ENCODE measurements at regions not wholly inside any gene's neighbourhood (a gene's known extent, or its start where the extent isn't known, plus 50 kb on each side); places are given as distances from the start of the nearest gene placed in this dataset.

GRCh38 chr5:107126341-107126740 is 544.4 kb downstream of the EFNA5 start:
- no peak overlapping the region for H3K4me3 ChIP-seq (ENCODE audit: low read depth, low read length)
- H3K36me3 ChIP-seq (ENCODE audit: control insufficient read depth in 2 of 2, insufficient read depth in 1 of 2, low read length in 2 of 2): no peaks in the 10 kb centered on the region
- H3K9me3 ChIP-seq (ENCODE audit: control insufficient read depth, insufficient read depth, low read depth, low read length): no peaks in the 10 kb centered on the region
- H3K4me1 ChIP-seq (ENCODE audit: control insufficient read depth, insufficient read depth, low read length): peaks cover 11% of the 10 kb centered on the region
- POLR2A ChIA-PET: no interaction called here
- H3K27ac ChIP-seq (ENCODE audit: extremely low read depth, low read depth, low read length): no peak overlapping the region
- TF ChIP-seq ZBTB6 (tag by site-specific recombination; IDR thresholded peaks at IDR 0.05) (no peak), ZNF768 (tag by site-specific recombination; IDR thresholded peaks at IDR 0.05) (no peak), RBAK (tag by site-specific recombination; IDR thresholded peaks at IDR 0.05) (no peak), ZNF623 (tag by site-specific recombination; IDR thresholded peaks at IDR 0.05) (no peak), ZNF146 (tag by site-specific recombination; IDR thresholded peaks at IDR 0.05) (no peak), MEIS1 (CRISPR knock-in tag; IDR thresholded peaks at IDR 0.05; ENCODE audit: borderline replicate concordance) (no peak), ZNF10 (tag by site-specific recombination; IDR thresholded peaks at IDR 0.05) (no peak), ZNF169 (tag by site-specific recombination; IDR thresholded peaks at IDR 0.05) (no peak), ZNF175 (tag by site-specific recombination; IDR thresholded peaks at IDR 0.05) (no peak), ZNF473 (tag by site-specific recombination; IDR thresholded peaks at IDR 0.05) (no peak)
- CTCF ChIA-PET: no interaction called here

DNA sequence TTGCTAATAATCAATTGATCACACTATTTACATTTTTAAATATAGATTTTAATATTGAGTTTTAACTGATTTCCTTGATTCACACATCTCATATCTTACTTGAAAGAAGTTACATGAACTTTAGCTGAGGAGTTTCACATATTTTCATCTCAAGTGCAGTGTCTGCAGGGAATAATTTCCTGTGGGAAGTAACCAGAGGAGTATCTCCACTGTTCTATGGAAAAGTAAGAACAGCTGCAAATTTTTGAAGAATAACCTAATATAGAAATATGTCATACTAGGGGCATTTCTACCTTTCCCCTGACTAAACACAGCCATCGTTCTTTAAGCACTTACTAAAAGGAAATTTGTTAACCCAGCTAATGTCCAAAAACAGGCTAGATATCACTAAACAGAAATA is 546.4 kb downstream of the EFNA5 start:
- H3K27ac ChIP-seq (ENCODE audit: extremely low read depth, low read depth, low read length): no peak overlapping the region
- ChIA-PET POLR2A (no interaction called here), CTCF (interaction anchor here (0.6 kb wide), 2 partner anchors 465 to 1177 kb away, joined by 3 read pairs; no protein-coding TSS in a partner anchor)
- no peaks in the 10 kb centered on the region for H3K9me3 ChIP-seq (ENCODE audit: control insufficient read depth, insufficient read depth, low read depth, low read length)
- no peak overlapping the region for H3K4me3 ChIP-seq (ENCODE audit: low read depth, low read length)
- H3K4me1 ChIP-seq (ENCODE audit: control insufficient read depth, insufficient read depth, low read length): peaks cover 11% of the 10 kb centered on the region
- TF ChIP-seq ZNF362 (tag by site-specific recombination; IDR thresholded peaks at IDR 0.05) (no peak), KLF8 (tag by site-specific recombination; IDR thresholded peaks at IDR 0.05) (no peak), ZNF174 (tag by site-specific recombination; IDR thresholded peaks at IDR 0.05) (no peak), GLIS1 (tag by site-specific recombination; IDR thresholded peaks at IDR 0.05) (no peak), ZNF48 (tag by site-specific recombination; IDR thresholded peaks at IDR 0.05) (no peak), KLF9 (tag by site-specific recombination; IDR thresholded peaks at IDR 0.05; ENCODE audit: low read depth) (no peak), HOXA7 (CRISPR knock-in tag; IDR thresholded peaks at IDR 0.05; ENCODE audit: borderline replicate concordance) (no peak), ZNF514 (tag by site-specific recombination; IDR thresholded peaks at IDR 0.05) (no peak)
- H3K36me3 ChIP-seq (ENCODE audit: control insufficient read depth in 2 of 2, insufficient read depth in 1 of 2, low read length in 2 of 2): no peaks in the 10 kb centered on the region

- POLR2A ChIA-PET: interaction anchor here (0.9 kb wide), 1 partner anchor 11 kb away, joined by 3 read pairs; no protein-coding TSS in a partner anchor
- Histone ChIP-seq H3K4me3 (ENCODE audit: low read depth, low read length) (no peak overlapping the region), H3K36me3 (ENCODE audit: control insufficient read depth in 2 of 2, insufficient read depth in 1 of 2, low read length in 2 of 2) (no peaks in the 10 kb centered on the region), H3K9me3 (ENCODE audit: control insufficient read depth, insufficient read depth, low read depth, low read length) (no peaks in the 10 kb centered on the region), H3K4me1 (ENCODE audit: control insufficient read depth, insufficient read depth, low read length) (peaks cover 6% of the 10 kb centered on the region), H3K27ac (ENCODE audit: extremely low read depth, low read depth, low read length) (no peak overlapping the region)
- CTCF ChIA-PET: interaction anchor here (0.6 to 0.7 kb wide), 2 partner anchors 449 to 516 kb away, joined by 3 read pairs; no protein-coding TSS in a partner anchor
- TF ChIP-seq ZNF362 (tag by site-specific recombination; IDR thresholded peaks at IDR 0.05) (no peak), GFI1B (tag by site-specific recombination; IDR thresholded peaks at IDR 0.05) (no peak), ZBTB7A (tag by site-specific recombination; IDR thresholded peaks at IDR 0.05; ENCODE audit: low read depth) (no peak), HOXA7 (CRISPR knock-in tag; IDR thresholded peaks at IDR 0.05; ENCODE audit: borderline replicate concordance) (no peak), ZNF521 (tag by site-specific recombination; IDR thresholded peaks at IDR 0.05) (no peak), ZNF747 (tag by site-specific recombination; IDR thresholded peaks at IDR 0.05) (no peak)
- TF ChIP-seq, protein P1, sequence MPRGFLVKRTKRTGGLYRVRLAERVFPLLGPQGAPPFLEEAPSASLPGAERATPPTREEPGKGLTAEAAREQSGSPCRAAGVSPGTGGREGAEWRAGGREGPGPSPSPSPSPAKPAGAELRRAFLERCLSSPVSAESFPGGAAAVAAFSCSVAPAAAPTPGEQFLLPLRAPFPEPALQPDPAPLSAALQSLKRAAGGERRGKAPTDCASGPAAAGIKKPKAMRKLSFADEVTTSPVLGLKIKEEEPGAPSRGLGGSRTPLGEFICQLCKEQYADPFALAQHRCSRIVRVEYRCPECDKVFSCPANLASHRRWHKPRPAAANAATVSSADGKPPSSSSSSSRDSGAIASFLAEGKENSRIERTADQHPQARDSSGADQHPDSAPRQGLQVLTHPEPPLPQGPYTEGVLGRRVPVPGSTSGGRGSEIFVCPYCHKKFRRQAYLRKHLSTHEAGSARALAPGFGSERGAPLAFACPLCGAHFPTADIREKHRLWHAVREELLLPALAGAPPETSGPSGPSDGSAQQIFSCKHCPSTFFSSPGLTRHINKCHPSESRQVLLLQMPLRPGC (tag by site-specific recombination; IDR thresholded peaks at IDR 0.05): no peak
- TF ChIP-seq, protein P2, sequence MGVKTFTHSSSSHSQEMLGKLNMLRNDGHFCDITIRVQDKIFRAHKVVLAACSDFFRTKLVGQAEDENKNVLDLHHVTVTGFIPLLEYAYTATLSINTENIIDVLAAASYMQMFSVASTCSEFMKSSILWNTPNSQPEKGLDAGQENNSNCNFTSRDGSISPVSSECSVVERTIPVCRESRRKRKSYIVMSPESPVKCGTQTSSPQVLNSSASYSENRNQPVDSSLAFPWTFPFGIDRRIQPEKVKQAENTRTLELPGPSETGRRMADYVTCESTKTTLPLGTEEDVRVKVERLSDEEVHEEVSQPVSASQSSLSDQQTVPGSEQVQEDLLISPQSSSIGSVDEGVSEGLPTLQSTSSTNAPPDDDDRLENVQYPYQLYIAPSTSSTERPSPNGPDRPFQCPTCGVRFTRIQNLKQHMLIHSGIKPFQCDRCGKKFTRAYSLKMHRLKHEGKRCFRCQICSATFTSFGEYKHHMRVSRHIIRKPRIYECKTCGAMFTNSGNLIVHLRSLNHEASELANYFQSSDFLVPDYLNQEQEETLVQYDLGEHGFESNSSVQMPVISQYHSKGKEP (tag by site-specific recombination; IDR thresholded peaks at IDR 0.05): no peak
- TF ChIP-seq, protein P3, sequence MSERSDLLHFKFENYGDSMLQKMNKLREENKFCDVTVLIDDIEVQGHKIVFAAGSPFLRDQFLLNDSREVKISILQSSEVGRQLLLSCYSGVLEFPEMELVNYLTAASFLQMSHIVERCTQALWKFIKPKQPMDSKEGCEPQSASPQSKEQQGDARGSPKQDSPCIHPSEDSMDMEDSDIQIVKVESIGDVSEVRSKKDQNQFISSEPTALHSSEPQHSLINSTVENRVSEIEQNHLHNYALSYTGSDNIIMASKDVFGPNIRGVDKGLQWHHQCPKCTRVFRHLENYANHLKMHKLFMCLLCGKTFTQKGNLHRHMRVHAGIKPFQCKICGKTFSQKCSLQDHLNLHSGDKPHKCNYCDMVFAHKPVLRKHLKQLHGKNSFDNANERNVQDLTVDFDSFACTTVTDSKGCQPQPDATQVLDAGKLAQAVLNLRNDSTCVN (tag by site-specific recombination; optimal IDR thresholded peaks at IDR 0.05): no peak
Observed at GRCh38 chr5:107123014-107123413, 547.7 kb downstream of the EFNA5 start.

Measured in HEK293 (cell line).